ENCODE measurements at regions not wholly inside any gene's neighbourhood (a gene's known extent, or its start where the extent isn't known, plus 50 kb on each side); places are given as distances from the start of the nearest gene placed in this dataset.

DNA sequence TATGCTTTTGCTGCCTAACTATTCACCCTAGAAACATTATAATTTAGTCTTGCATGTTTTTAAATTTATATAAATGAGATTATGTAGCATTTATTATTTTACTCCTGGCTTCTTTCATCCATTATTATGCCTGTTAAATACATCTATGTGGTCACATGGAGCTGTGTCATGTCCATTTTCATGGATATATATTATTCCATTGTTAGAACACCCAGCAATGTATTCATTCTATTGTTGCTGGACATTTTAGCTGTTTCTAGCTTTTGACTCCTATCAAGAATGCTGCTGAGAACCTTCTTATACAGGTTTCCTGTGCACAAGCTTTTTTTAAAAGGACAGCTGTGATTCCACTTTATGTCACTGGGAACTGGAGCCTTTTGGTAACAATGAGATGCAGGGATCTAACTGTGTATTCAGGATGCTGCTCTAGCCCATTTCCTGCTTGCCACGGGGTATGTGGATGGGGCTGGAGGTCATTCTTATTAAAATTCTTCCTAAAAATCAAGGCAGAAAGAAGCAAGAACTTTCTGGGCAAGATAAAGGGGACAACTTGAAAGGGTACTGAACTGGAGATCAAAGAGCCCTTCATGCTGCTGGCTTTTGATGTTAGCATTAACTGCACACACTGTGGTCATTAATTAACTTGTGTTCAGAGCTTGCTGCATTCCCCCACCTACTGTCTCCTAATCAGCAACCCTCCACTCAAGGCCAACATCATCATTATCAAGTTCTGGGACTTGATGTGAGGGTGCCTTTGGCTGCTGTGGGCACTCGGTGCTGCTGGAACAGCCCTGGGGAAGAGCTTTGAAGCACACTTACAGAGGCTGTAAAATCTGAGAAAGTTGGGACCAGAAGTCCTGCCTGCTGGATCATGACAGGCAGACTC lies 96.6 kb upstream of the AKIRIN2 start (continued):
- TF ChIP-seq, protein P1, sequence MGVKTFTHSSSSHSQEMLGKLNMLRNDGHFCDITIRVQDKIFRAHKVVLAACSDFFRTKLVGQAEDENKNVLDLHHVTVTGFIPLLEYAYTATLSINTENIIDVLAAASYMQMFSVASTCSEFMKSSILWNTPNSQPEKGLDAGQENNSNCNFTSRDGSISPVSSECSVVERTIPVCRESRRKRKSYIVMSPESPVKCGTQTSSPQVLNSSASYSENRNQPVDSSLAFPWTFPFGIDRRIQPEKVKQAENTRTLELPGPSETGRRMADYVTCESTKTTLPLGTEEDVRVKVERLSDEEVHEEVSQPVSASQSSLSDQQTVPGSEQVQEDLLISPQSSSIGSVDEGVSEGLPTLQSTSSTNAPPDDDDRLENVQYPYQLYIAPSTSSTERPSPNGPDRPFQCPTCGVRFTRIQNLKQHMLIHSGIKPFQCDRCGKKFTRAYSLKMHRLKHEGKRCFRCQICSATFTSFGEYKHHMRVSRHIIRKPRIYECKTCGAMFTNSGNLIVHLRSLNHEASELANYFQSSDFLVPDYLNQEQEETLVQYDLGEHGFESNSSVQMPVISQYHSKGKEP (CRISPR knock-in tag; IDR thresholded peaks at IDR 0.05): 0 out of 2 replicates have a peak, but pooled peaks have one; percentile 43
- TF ChIP-seq, protein P2, sequence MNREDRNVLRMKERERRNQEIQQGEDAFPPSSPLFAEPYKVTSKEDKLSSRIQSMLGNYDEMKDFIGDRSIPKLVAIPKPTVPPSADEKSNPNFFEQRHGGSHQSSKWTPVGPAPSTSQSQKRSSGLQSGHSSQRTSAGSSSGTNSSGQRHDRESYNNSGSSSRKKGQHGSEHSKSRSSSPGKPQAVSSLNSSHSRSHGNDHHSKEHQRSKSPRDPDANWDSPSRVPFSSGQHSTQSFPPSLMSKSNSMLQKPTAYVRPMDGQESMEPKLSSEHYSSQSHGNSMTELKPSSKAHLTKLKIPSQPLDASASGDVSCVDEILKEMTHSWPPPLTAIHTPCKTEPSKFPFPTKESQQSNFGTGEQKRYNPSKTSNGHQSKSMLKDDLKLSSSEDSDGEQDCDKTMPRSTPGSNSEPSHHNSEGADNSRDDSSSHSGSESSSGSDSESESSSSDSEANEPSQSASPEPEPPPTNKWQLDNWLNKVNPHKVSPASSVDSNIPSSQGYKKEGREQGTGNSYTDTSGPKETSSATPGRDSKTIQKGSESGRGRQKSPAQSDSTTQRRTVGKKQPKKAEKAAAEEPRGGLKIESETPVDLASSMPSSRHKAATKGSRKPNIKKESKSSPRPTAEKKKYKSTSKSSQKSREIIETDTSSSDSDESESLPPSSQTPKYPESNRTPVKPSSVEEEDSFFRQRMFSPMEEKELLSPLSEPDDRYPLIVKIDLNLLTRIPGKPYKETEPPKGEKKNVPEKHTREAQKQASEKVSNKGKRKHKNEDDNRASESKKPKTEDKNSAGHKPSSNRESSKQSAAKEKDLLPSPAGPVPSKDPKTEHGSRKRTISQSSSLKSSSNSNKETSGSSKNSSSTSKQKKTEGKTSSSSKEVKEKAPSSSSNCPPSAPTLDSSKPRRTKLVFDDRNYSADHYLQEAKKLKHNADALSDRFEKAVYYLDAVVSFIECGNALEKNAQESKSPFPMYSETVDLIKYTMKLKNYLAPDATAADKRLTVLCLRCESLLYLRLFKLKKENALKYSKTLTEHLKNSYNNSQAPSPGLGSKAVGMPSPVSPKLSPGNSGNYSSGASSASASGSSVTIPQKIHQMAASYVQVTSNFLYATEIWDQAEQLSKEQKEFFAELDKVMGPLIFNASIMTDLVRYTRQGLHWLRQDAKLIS (CRISPR knock-in tag; IDR thresholded peaks at IDR 0.05): peak; percentile 78; the same call in 1 of the 2 replicates
- TF ChIP-seq POLR2AphosphoS2 (IDR thresholded peaks at IDR 0.05; ENCODE audit: low read depth, low read length) (no peak), CREB1 (IDR thresholded peaks at IDR 0.05) (no peak), CREB1 (CRISPR knock-in tag; IDR thresholded peaks at IDR 0.05) (peak; percentile 67), RBM22 (optimal IDR thresholded peaks at IDR 0.05; ENCODE audit: low read length) (peak; percentile 40), MIXL1 (CRISPR knock-in tag; IDR thresholded peaks at IDR 0.05) (peak; percentile 99), HMGA1 (CRISPR knock-in tag; conservative IDR thresholded peaks at IDR 0.05) (no peak), ZNF121 (CRISPR knock-in tag; IDR thresholded peaks at IDR 0.05) (peak; percentile 17; the same call in 1 of the 2 replicates), ARNT (IDR thresholded peaks at IDR 0.05) (no peak), IRX3 (CRISPR knock-in tag; IDR thresholded peaks at IDR 0.05; ENCODE audit: borderline replicate concordance, low read depth) (peak; percentile 24; the same call in 1 of the 2 replicates), ZNF460 (CRISPR knock-in tag; IDR thresholded peaks at IDR 0.05; ENCODE audit: borderline replicate concordance) (no peak; the same call in 1 of the 2 replicates), ZNF430 (CRISPR knock-in tag; IDR thresholded peaks at IDR 0.05) (0 out of 2 replicates have a peak, but pooled peaks have one; percentile 68), ARID2 (CRISPR knock-in tag; IDR thresholded peaks at IDR 0.05; ENCODE audit: borderline replicate concordance) (0 out of 2 replicates have a peak, but pooled peaks have one; percentile 46), CENPX (CRISPR knock-in tag; IDR thresholded peaks at IDR 0.05) (no peak), ZNF354B (CRISPR knock-in tag; IDR thresholded peaks at IDR 0.05) (no peak), SRF (IDR thresholded peaks at IDR 0.05; ENCODE audit: low read depth, low read length) (no peak), SETDB1 (CRISPR knock-in tag; IDR thresholded peaks at IDR 0.05; ENCODE audit: borderline replicate concordance) (no peak), NR2F6 (IDR thresholded peaks at IDR 0.05) (peak; percentile 97), NR2F6 (CRISPR knock-in tag; IDR thresholded peaks at IDR 0.05) (peak; percentile 93), FOSL2 (CRISPR knock-in tag; IDR thresholded peaks at IDR 0.05) (peak; percentile 81)
- TF ChIP-seq, protein P3, sequence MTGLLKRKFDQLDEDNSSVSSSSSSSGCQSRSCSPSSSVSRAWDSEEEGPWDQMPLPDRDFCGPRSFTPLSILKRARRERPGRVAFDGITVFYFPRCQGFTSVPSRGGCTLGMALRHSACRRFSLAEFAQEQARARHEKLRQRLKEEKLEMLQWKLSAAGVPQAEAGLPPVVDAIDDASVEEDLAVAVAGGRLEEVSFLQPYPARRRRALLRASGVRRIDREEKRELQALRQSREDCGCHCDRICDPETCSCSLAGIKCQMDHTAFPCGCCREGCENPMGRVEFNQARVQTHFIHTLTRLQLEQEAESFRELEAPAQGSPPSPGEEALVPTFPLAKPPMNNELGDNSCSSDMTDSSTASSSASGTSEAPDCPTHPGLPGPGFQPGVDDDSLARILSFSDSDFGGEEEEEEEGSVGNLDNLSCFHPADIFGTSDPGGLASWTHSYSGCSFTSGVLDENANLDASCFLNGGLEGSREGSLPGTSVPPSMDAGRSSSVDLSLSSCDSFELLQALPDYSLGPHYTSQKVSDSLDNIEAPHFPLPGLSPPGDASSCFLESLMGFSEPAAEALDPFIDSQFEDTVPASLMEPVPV (CRISPR knock-in tag; IDR thresholded peaks at IDR 0.05): peak; percentile 66
- TF ChIP-seq, protein P4, sequence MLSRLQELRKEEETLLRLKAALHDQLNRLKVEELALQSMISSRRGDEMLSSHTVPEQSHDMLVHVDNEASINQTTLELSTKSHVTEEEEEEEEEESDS (CRISPR knock-in tag; IDR thresholded peaks at IDR 0.05; ENCODE audit: borderline replicate concordance): 0 out of 2 replicates have a peak, but pooled peaks have one; percentile 27
